ENCODE measurements at regions not wholly inside any gene's neighbourhood (a gene's known extent, or its start where the extent isn't known, plus 50 kb on each side); places are given as distances from the start of the nearest gene placed in this dataset.

- TF ChIP-seq POLR2A (IDR thresholded peaks at IDR 0.05): no peak
- TF ChIP-seq, protein P1, sequence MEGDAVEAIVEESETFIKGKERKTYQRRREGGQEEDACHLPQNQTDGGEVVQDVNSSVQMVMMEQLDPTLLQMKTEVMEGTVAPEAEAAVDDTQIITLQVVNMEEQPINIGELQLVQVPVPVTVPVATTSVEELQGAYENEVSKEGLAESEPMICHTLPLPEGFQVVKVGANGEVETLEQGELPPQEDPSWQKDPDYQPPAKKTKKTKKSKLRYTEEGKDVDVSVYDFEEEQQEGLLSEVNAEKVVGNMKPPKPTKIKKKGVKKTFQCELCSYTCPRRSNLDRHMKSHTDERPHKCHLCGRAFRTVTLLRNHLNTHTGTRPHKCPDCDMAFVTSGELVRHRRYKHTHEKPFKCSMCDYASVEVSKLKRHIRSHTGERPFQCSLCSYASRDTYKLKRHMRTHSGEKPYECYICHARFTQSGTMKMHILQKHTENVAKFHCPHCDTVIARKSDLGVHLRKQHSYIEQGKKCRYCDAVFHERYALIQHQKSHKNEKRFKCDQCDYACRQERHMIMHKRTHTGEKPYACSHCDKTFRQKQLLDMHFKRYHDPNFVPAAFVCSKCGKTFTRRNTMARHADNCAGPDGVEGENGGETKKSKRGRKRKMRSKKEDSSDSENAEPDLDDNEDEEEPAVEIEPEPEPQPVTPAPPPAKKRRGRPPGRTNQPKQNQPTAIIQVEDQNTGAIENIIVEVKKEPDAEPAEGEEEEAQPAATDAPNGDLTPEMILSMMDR (IDR thresholded peaks at IDR 0.05 in 4 of 5, conservative IDR thresholded peaks at IDR 0.05 in 1 of 5): no peak
Observed at GRCh38 chr11:41849250-41849649, 389.8 kb upstream of the LRRC4C start.
